HL-60 (cell line): ENCODE measurements at regions not wholly inside any gene's neighbourhood (a gene's known extent, or its start where the extent isn't known, plus 50 kb on each side); places are given as distances from the start of the nearest gene placed in this dataset.

Experiments used
- CTCF ChIP-seq: IDR thresholded peaks from one replicate; pipeline ENCODE4 v1.5.1; 2011; ENCODE audit warnings: low read length, control low read depth, inconsistent platforms; ENCODE audit not compliant: insufficient read depth
- GABPA ChIP-seq: IDR thresholded peaks from 2 replicates; pipeline ENCODE4 v1.6.1; 2012; ENCODE audit warnings: low read depth
- POLR2AphosphoS5 ChIP-seq: IDR thresholded peaks from 2 replicates; pipeline ENCODE4 v1.6.1; 2012; ENCODE audit warnings: low read depth
- REST ChIP-seq: IDR thresholded peaks from 2 replicates; pipeline ENCODE4 v1.6.1; 2012; ENCODE audit warnings: low read depth; ENCODE audit not compliant: insufficient replicate concordance
- SPI1 ChIP-seq: IDR thresholded peaks from 2 replicates; pipeline ENCODE4 v1.6.1; 2012; ENCODE audit warnings: low read depth, mild to moderate bottlenecking, borderline replicate concordance

- TF ChIP-seq CTCF = no peak
- TF ChIP-seq POLR2AphosphoS5 = no peak
- no peak for TF ChIP-seq REST
- TF ChIP-seq GABPA = no peak
- no peak for TF ChIP-seq SPI1
These were observed 65.4 kb downstream of the UTRN start for GRCh38 chr6:144350528-144350880.
